ENCODE measurements at regions not wholly inside any gene's neighbourhood (a gene's known extent, or its start where the extent isn't known, plus 50 kb on each side); places are given as distances from the start of the nearest gene placed in this dataset.
"Not testable (repeated sequence)": the region's sequence is repeated elsewhere in the genome, so short reads cannot be mapped to it uniquely, and the experiment has no call there.

DNA sequence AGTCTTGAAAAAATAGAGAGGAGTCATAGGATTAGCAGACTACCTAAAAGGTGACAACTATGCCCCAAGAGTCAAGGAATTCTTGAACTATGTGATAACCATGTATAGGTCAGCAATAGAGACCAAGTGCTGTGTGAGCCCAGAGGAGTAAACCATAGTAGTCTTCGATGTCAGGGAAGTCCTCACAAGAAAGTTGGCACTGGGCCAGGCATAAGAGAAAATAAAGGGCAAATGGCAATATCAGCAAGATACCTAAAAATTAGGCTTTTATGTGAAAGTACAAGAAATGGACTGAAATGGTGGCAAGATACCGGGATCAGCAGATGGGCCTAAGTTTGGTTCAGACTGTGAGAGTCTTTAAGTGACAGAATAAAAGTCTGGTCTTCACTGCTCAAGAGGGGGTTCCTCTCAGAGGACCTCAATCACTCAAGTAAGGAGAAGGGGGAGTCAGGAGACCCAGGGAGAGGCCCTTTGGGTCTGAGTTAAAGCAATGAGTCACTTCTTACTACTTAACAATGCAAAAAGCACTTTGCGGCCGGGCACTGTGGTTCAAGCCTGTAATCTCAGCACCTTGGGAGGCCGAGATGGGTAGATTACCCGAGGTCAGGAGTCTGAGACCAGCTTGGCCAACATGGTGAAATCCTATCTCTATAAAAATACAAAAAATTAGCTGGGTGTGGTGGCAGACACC, 95.0 kb downstream of the TEX35 start:
- no peak for DNase-seq (ENCODE audit: low read depth, low spot score)

DNA sequence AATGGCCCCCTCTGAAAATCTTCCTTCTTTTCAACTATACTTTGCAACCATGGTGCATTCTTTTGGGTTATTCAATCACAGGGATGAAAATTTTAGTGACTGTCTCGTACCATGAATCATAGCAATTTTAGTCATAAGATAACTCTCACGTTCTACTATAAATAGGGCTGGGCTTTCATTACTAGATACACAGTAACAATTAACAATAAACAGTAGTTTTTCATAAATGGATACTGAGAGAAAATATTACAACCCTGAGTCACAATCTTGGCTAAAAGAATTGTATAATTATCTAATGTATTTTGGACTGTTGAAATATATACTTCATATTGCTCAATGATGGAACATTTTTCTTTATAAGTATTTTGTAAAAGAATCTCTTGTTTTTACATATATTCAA, 96.1 kb downstream of the TEX35 start:
- DNase-seq (ENCODE audit: low read depth, low spot score), result peak; percentile 12

DNA sequence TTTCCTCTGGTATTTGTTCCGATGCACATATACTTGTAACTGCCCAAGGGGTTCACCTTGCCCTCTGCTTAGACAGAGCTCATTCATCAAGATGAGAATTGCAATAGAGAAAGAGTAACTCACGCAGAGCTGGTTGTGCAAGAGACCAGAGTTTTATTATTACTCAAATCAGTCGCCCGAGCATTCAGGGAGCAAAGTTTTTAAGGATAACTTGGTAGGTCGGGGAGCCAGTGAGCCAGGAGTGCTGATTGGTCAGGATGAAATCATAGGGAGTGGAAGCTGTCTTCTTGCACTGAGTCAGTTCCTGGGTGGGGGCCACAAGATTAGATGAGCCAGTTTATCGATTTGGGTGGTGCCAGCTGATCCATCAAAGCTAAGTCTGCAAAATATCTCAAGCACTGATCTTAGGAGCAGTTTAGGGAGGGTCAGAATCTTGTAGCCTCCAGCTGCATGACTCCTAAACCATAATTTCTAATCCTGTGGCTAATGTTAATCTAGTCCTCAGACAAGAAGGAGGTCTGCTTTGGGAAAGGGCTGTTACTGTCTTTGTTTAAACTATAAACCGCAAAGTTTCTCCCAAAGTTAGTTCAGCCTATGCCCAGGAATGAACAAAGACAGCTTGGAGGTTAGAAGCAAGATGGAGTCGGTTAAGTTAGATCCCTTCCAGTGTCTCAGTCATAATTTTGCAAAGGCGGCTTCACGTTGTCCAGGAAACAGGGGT, 97.9 kb downstream of the TEX35 start:
- DNase-seq (ENCODE audit: low read depth, low spot score), result not testable (repeated sequence)

DNA sequence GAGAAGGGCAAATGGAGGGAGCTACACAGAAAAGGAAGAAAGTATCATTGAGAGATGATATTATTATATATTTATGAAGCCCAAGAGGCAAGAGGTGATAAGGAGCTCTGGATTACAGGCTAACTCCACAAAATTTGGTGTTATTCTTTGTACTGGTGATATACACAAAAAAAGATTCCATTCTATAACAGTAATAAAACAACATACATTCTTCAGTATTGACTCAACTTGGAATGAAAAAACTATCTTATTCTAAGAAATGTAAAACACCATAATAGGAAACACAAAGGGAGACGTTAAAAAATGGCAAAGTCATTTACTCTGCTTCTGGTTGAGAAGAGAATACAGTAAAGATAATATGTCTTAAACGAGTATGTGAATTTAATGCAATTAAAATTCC, 99.4 kb downstream of the TEX35 start:
- peak; percentile 52 for DNase-seq (ENCODE audit: low read depth, low spot score)

DNA sequence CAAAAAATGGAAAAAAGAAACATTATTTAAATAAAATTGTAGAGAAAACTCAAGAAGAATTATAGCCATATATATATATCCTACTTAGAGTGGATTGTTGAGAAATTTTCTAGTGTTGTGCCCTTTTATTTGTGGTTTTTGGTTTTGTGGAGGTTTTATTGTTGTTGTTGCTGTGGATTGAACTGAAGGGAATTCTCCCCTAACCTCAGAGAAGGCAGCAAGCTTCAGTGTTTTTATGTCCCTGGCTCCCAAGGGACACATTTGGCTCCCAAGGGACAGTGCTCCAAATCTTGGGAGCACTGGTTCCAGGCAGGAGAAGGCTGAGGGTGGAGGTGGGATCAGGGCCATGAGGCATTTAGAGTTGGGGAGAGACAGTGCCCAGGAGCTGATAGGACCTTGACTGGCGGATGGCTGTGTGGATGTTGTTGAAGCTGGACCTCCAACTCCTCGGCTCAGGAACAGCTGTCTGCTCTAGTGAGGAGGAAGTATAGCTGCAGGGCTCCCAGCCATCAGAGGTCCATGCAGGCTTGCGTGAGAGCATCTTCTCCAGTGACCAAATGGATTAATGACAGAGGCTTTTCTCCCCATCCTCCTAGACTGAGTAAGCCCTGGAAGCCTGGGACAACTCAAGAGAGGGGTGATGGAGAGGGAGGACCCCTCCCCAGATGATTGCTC, 100.5 kb downstream of the TEX35 start:
- peak; percentile 39 for DNase-seq (ENCODE audit: low read depth, low spot score)

DNA sequence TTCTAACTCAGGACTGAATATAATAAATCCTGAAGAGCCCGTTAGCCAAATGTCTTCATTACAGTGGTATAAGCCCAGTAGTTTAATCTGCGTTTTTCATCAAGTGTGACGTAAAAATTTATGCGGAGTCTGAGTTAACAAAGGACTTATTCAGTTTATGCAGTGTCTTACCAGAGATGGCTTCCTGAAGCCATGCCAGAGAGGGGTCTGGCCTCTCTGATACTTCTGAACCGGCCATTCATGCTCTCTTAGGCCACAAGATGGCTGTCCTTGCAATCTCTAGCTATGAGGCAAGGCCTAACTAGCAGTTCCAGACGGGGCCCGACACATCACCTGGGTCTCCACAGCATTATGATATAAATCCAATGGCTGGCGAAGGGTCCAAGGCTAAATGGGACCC, 101.4 kb downstream of the TEX35 start:
- no peak for DNase-seq (ENCODE audit: low read depth, low spot score)

DNA sequence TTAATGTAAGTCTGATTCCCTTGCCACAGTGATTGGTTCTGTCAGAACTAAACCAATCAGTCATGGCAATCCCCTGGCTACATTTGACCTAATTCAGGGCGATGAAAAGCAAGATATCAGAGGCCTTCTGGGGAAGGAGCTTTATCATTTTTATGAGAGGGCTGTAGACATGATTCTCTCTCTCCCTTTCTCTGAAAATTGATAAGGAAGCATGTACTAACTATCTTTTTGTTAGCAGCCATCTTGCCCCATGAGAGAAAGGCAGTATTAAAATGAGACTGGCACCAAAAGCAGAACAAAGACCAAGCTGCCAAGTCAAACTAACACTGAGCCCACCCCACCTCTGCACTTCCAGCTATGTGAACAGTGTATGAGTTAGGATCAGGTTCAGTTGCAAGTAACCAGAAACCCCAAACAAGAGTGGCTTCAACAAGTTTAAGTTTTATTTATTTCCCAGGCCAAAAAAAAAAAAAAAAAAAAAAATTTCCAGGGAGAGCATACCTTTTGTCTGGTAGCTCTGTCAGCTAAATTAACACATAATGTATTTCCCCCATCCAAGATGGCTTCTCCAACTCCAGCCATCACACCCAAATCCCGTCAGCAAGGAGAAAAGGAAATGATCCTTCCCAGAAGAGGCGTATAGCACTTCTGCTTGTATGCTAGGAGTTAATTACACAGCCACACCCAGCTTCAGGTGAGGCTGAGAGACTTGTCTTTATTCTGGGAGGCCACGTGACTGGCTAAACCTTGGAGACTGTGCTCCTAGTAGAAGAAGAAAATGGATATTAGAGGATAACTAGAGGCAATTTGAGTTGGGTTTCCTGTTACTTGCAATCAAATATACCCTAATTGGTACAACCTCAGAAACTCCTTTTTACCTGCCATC, 105.8 kb upstream of the RALGPS2 start:
- no peak for DNase-seq (ENCODE audit: low read depth, low spot score)

DNA sequence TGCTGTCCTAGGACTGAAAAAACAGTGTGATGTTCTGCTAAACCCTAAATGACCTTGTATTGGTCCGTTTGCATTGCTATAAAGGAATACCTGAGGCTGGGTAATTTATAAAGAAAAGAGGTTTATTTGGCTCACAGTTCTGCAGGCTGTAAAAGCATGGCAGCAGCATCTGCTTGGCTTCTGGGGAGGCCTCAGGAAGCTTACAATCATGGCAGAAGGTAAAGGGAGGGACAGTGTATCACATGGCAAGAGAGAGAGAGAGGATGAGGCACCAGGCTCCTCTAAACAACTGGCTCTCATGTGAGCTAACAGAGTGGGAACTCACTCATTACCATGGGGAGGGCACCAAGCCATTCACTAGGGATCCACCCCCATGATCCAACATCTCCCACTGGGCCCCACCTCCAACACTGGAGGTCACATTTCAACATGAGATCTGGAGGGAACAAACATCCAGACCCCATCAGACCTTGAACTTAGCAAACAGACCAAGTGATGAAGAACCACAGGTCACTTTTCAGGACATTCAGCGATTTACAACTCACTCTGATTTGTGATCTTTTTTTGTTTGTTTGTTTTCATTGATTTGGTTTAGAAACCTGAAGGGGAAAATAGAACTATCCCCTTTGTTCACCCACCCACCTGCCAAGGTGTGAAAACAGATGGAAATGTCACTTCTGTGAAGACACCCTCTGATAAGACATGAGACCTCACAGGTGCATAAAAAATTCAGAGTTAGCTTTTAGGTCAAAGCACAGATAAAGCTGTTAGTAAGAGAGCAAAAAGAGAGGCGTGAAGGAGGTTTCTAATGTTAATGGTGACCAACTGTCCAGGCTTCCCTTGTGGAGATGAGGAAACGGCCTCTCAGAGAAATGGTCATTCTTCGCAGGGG, 104.2 kb upstream of the RALGPS2 start:
- DNase-seq (ENCODE audit: low read depth, low spot score), result no peak

DNA sequence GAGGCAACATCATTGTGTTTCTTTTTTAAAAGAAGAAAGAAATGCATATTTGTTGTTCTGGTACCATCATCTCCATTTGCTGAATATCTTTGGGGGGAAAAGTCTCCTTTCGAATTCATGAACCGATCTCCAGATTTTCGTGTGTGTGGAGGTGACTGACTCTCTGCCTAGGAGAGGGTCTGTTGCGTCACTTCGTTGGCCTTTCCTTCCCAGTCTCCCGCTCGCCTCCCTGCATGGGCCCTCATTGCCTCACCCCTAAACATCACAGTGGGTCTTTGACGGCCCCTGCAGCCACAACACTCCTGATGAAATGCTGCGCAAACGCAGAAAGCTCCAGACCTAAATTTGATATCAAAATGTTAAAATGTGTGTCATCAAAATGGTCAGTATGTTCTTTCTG, 103.2 kb upstream of the RALGPS2 start:
- DNase-seq (ENCODE audit: low read depth, low spot score), result no peak

DNA sequence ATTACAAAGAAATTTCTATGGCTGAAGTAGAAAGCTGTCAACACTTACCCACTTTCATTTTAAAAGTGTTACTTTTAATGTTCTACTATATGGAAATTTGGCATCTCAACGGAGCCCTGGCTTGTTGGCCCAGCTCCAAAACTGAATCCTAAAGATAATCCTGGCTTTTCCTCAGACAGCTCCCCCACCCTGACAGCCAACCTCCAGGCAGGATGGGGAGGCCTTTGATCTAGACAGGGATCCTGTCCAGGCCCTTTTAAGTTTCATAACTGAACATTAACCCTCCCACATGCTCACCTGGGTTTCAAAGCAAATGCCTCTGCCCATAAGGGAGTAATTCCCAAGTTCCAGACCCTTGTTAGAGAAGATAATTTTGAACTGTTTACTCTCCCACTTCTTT, 99.3 kb upstream of the RALGPS2 start:
- no peak for DNase-seq (ENCODE audit: low read depth, low spot score)

DNA sequence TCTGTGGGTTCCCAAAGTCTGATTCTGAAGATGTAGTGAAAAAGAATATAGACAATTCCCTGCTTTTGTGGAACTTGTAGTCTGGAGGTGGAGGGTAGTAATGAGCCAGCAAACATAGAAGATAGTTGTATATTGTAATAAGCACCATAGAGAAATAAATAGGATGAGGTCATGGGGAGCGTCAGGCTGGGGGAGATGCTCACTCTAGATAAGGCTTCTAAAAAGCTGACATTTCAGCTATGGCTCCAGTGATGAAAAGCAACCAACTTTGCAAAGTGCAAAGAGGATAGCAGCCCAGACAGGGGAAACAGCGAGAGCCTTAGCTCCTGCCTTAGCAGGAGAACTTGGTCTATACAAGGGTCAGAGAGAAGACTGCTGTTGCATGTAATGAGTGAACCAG, 98.0 kb upstream of the RALGPS2 start:
- DNase-seq (ENCODE audit: low read depth, low spot score), result no peak

DNA sequence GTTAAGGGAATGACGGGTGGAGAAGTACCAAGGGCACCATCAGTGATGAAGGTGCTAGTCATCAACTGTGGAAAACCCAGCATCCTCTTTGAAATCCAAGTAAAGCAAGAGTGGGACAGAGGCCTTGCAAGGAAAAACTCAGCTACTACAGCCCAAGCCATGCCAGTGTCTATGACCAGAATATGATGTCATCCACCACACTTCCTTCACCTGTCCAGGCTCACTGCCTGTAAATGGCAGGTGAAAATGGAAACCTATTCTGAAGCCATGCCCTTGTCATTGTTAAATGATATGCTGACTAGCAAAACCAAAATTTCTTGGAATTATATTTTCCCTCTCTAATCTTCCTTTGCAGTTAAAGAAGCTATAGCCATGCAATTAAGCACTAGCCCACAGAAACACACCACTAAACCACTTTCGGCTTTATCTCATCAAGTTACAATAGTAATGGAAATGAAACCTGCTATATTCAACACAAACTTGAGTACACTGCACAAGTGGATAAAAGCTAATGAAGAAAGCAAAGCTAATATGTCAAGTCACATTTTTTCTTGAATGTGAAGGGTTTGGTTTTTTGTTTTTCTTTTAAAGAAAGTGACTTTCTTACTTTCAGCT, 96.3 kb upstream of the RALGPS2 start:
- DNase-seq (ENCODE audit: low read depth, low spot score), result no peak

DNA sequence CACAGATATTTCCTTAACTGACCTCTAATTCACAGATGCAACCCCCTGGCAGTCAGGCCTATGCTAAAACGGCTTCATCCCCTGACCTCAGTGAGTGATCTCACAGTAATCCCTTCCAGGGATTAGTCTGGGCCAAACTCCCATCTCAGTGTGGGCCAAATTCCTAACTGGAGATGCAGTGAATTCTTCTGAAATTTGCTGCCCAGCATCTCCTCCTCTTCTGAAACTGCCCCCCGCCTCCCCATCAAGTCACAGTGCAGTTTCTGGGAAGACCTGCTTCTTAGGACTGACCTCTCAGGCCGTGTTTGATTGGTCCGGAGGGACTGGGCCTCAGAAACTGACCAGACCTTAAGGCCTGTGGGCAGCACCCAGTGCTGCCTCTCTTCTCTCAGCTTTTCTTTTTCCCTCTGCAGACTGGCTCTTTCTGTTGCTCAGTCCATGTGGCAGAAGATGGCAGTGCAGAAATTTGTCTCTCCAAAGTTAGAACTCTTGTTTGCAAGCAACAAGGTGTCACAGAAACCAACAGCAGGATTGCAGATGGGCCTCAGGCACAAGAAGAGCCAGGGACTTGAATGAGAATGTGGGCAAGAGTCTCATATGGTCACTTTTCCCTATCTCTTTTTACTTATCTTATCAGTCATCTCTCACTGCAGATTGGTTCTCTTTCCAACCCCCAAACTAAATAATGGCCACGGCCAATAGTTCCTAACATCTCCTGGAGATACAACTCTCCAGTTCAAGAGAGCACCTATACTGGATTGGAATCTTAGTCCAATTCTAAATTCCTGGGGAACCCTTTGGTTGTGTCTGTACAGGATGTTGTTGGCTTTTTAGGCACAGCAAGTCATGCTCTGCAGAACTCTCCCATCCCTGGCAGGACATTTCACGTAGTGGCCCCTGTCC, 95.5 kb upstream of the RALGPS2 start:
- peak; percentile 83 for DNase-seq (ENCODE audit: low read depth, low spot score)

DNA sequence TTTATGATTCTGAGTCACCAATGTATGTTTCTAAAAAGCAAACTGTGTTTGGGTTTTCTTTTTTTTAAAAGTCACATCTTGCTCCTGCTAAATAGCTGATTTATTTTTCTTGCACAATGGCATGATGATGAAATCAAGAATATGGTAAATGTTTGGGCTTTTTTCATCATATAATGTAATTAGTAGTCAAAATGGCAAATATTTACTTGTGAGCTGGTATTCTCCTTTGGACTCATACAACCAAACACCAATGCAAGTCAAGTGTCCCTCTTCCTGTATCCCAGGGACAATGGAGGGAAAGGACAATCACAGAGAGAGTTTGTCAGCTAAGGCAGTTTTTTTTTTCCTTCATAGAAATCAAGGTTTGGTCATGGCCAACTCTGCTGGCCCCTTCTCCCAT, 94.6 kb upstream of the RALGPS2 start:
- DNase-seq (ENCODE audit: low read depth, low spot score), result no peak

DNA sequence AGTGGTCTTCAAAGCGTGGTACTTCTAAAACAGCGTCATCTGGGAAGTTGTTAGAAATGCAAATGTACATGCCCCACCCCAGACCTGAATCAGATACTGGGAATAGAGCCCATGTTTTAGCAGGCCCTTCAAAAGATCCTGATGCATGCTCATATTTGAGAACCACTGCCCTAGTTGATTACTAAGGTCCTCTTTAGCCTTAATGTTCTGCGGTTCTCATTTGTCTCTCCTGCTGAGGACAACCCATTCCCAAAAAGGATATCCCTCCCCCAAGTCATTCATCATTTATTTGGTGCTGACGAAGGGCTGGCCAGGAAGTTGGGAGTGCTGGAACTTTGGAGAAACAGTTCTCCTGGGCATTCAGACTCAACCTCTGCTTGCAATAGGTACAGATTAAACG, 92.4 kb upstream of the RALGPS2 start:
- peak; percentile 80 for DNase-seq (ENCODE audit: low read depth, low spot score)

DNA sequence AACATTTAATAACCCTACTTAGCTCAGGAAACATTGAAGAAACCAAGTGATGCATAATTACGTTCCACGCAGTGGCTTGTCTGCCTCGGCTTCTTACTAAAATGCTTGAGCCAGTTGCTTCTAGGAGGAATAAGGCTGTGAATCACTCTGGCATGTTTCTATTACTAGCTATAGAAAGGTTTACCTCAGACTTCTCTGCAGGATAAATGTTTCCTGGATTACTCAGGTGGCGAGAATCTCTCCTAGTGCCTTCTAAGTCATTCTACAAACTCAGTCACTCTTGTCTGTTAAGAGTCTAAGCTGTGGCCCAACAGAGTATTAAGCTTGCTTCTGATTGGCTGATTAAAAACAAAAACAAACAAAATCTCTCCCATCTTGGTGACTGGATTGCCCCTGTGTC, 92.0 kb upstream of the RALGPS2 start:
- DNase-seq (ENCODE audit: low read depth, low spot score), result peak; percentile 83

DNA sequence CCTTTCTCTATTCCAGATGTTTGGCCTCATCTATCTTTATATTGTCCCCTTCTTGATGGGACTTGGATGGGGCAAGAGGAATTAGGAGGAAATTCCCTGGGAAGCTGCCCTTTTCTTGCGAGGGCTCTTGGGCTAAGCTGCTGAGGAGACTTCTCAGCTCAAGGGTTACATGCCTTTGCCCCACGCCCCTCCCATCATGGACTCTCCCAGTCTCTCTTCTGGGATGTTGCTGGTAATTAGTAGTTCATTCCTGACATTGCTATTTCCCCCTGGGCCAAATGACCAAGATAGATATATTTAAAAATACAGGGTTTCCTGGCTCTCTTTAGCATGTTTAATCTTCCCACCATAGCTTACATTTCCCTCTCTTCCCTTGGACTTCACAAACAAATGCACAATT, 90.6 kb upstream of the RALGPS2 start:
- peak; percentile 26 for DNase-seq (ENCODE audit: low read depth, low spot score)

DNA sequence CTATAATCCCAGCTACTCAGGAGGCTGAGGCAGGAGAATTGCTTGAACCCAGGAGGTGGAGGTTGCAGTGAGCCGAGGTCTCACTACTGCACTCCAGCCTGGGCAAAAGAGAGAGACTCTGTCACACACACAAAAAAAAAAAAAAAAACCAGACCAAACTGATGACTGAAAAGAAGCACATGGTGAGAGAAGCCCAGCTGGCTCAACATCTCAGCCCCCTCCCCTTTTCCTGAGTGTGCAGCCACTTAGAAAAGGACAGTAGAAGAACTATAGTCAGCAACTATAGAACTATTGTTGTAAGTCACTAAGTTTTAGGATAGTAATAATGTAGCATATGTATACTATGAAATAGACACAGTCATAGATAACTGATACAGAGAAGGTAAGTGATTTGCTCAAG, 87.2 kb upstream of the RALGPS2 start:
- DNase-seq (ENCODE audit: low read depth, low spot score), result no peak

DNA sequence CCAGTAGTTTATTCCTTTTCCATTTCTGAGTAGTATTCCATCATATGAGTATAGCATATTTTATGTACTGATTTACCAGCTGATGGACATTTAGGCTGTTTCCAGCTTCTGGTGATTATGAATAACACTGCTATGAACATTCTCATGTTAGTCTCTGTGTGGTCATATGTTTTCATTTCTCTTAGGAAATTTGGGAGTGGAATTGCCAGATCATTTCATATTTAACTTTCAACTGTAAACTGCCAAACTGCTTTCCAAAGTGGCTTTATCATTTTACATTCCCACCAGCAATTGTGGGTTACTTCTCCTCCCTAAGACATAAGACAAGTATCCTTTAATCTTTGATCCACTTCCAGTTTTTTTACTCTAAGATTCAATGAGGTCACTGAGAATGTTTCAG, 85.7 kb upstream of the RALGPS2 start:
- DNase-seq (ENCODE audit: low read depth, low spot score), result no peak

All from astrocyte of the hippocampus (primary cell).